BLaER1 (cell line): ENCODE measurements at regions not wholly inside any gene's neighbourhood (a gene's known extent, or its start where the extent isn't known, plus 50 kb on each side); places are given as distances from the start of the nearest gene placed in this dataset.

Experiments used
- H3K27ac ChIP-seq: shearing (Covaris generic); formaldehyde crosslinking; 2 replicates; pipeline ENCODE4 v1.8.1; 2022
- H3K27me3 ChIP-seq: shearing (Covaris generic); formaldehyde crosslinking; 2 replicates; pipeline ENCODE4 v1.8.1; 2022
- H3K36me3 ChIP-seq: shearing (Covaris generic); formaldehyde crosslinking; 2 replicates; pipeline ENCODE4 v1.8.1; 2022
- H3K4me1 ChIP-seq: shearing (Covaris generic); formaldehyde crosslinking; 2 replicates; pipeline ENCODE4 v1.8.1; 2022
- H3K4me2 ChIP-seq: shearing (Covaris generic); formaldehyde crosslinking; 2 replicates; pipeline ENCODE4 v1.8.1; 2022
- H3K4me3 ChIP-seq: shearing (Covaris generic); formaldehyde crosslinking; 2 replicates; pipeline ENCODE4 v1.8.1; 2022
- H3K9ac ChIP-seq: shearing (Covaris generic); formaldehyde crosslinking; 2 replicates; pipeline ENCODE4 v1.8.1; 2022
- H3K9me3 ChIP-seq: shearing (Covaris generic); formaldehyde crosslinking; 2 replicates; pipeline ENCODE4 v1.8.1; 2022
- H4K20me1 ChIP-seq: shearing (Covaris generic); formaldehyde crosslinking; 2 replicates; pipeline ENCODE4 v1.8.1; 2022
- Cebpa-rat ChIP-seq: shearing (Covaris generic); IDR thresholded peaks from 2 replicates; pipeline ENCODE4 v1.8.1; 2022

- no peak for TF ChIP-seq Cebpa-rat
- Histone ChIP-seq H3K9ac (no peak overlapping the region), H3K27me3 (no peaks in the 10 kb centered on the region), H3K36me3 (no peaks in the 10 kb centered on the region), H3K4me3 (no peak overlapping the region), H3K4me1 (peaks cover 12% of the 10 kb centered on the region), H3K9me3 (no peaks in the 10 kb centered on the region), H3K4me2 (no peak overlapping the region), H3K27ac (no peak overlapping the region), H4K20me1 (no peaks in the 10 kb centered on the region)
These were observed 931.4 kb upstream of the ACVR2A start for GRCh38 chr2:146913476-146913875.

GRCh38 chr2:146912536-146912935 is 932.3 kb upstream of the ACVR2A start:
- Histone ChIP-seq H4K20me1 (no peaks in the 10 kb centered on the region), H3K9ac (no peak overlapping the region), H3K27ac (no peak overlapping the region), H3K27me3 (no peaks in the 10 kb centered on the region), H3K4me3 (no peak overlapping the region), H3K4me2 (no peak overlapping the region), H3K36me3 (no peaks in the 10 kb centered on the region), H3K4me1 (peaks cover 5% of the 10 kb centered on the region), H3K9me3 (no peaks in the 10 kb centered on the region)
- no peak for TF ChIP-seq Cebpa-rat

GRCh38 chr2:146908776-146909175 is 936.1 kb upstream of the ACVR2A start:
- no peak overlapping the region for H3K4me3 ChIP-seq

GRCh38 chr2:146898083-146898482 is 946.7 kb upstream of the ACVR2A start:
- no peaks in the 10 kb centered on the region for H4K20me1 ChIP-seq
- H3K4me3 ChIP-seq, result no peak overlapping the region
- no peak overlapping the region for H3K4me2 ChIP-seq
- H3K27ac ChIP-seq, result no peak overlapping the region
- no peaks in the 10 kb centered on the region for H3K9me3 ChIP-seq
- H3K27me3 ChIP-seq, result no peaks in the 10 kb centered on the region
- TF ChIP-seq Cebpa-rat, result no peak
- H3K9ac ChIP-seq, result no peak overlapping the region
- no peaks in the 10 kb centered on the region for H3K4me1 ChIP-seq
- no peaks in the 10 kb centered on the region for H3K36me3 ChIP-seq

More at GRCh38 chr2:146908776-146909175, 936.1 kb upstream of the ACVR2A start:
- no peaks in the 10 kb centered on the region for H3K4me1 ChIP-seq
- no peaks in the 10 kb centered on the region for H3K9me3 ChIP-seq
- H3K4me2 ChIP-seq, result no peak overlapping the region
- no peaks in the 10 kb centered on the region for H3K36me3 ChIP-seq
- no peak overlapping the region for H3K9ac ChIP-seq
- H4K20me1 ChIP-seq, result no peaks in the 10 kb centered on the region
- no peak for TF ChIP-seq Cebpa-rat
- H3K27me3 ChIP-seq, result no peaks in the 10 kb centered on the region
- H3K27ac ChIP-seq, result no peak overlapping the region

- H4K20me1 ChIP-seq, result no peaks in the 10 kb centered on the region
- no peak for TF ChIP-seq Cebpa-rat
- no peak overlapping the region for H3K9ac ChIP-seq
- H3K27ac ChIP-seq, result no peak overlapping the region
- no peak overlapping the region for H3K4me3 ChIP-seq
- H3K4me2 ChIP-seq, result no peak overlapping the region
- H3K4me1 ChIP-seq, result no peaks in the 10 kb centered on the region
- H3K9me3 ChIP-seq, result no peaks in the 10 kb centered on the region
- no peaks in the 10 kb centered on the region for H3K36me3 ChIP-seq
- no peaks in the 10 kb centered on the region for H3K27me3 ChIP-seq
These were observed 950.3 kb upstream of the ACVR2A start for GRCh38 chr2:146894514-146894913.

- Histone ChIP-seq H3K4me3 (no peak overlapping the region), H4K20me1 (no peaks in the 10 kb centered on the region), H3K27ac (no peak overlapping the region), H3K36me3 (no peaks in the 10 kb centered on the region), H3K9ac (no peak overlapping the region), H3K4me1 (no peaks in the 10 kb centered on the region), H3K9me3 (no peaks in the 10 kb centered on the region), H3K27me3 (no peaks in the 10 kb centered on the region), H3K4me2 (no peak overlapping the region)
- no peak for TF ChIP-seq Cebpa-rat
These were observed 951.3 kb upstream of the ACVR2A start for GRCh38 chr2:146893500-146894041.

GRCh38 chr2:146890491-146890890 is 954.3 kb upstream of the ACVR2A start:
- no peak overlapping the region for H3K9ac ChIP-seq
- no peak overlapping the region for H3K4me2 ChIP-seq
- H3K27me3 ChIP-seq, result no peaks in the 10 kb centered on the region
- no peak overlapping the region for H3K27ac ChIP-seq
- no peak for TF ChIP-seq Cebpa-rat
- no peaks in the 10 kb centered on the region for H3K9me3 ChIP-seq
- H3K4me1 ChIP-seq, result no peaks in the 10 kb centered on the region
- no peak overlapping the region for H3K4me3 ChIP-seq
- no peaks in the 10 kb centered on the region for H4K20me1 ChIP-seq
- no peaks in the 10 kb centered on the region for H3K36me3 ChIP-seq

DNA sequence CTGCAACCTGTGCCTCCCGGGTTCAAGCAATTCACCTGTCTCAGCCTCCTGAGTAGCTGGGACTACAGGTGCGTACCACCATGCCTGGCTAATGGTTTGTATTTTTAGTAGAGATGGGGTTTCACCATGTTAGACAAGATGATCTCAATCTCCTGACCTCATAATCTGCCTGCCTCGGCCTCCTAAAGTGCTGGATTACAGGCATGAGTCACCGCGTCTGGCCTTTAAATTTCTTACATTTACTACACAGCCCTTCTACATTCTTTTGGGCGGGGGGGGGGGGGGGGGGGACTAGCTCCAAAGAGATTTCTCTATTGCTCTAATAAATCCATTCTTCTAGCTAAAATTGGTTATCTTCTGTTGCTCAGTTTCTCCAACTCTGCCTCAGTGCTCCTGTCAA is 964.9 kb upstream of the ACVR2A start:
- H3K4me2 ChIP-seq, result no peak overlapping the region
- peaks cover 10% of the 10 kb centered on the region for H3K9me3 ChIP-seq
- no peak for TF ChIP-seq Cebpa-rat
- no peak overlapping the region for H3K4me3 ChIP-seq
- H3K4me1 ChIP-seq, result no peaks in the 10 kb centered on the region
- H3K27ac ChIP-seq, result no peak overlapping the region
- no peaks in the 10 kb centered on the region for H4K20me1 ChIP-seq
- no peaks in the 10 kb centered on the region for H3K27me3 ChIP-seq
- H3K36me3 ChIP-seq, result no peaks in the 10 kb centered on the region
- no peak overlapping the region for H3K9ac ChIP-seq

DNA sequence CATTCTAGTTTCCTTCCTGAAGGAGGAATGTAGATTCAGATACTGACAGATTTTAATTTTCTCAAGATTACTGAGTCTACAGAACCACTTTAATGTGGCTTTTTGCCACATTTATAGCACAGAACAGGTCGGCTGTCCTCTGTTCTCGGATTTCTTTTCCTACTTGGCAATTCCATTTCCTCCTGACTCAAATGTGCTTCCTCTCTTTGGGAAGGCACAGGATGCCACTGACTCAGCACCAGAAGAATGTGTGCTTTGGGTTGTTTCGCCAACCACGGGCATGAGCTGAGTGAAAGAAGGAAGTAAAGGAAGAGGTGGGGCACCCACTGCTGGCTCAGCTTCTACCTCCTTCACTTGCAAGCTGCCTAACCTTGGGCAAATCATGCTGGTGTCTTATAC is 970.6 kb upstream of the ACVR2A start:
- no peak for TF ChIP-seq Cebpa-rat
- Histone ChIP-seq H3K27me3 (no peaks in the 10 kb centered on the region), H3K9me3 (no peaks in the 10 kb centered on the region), H3K4me3 (no peak overlapping the region), H4K20me1 (no peaks in the 10 kb centered on the region), H3K36me3 (no peaks in the 10 kb centered on the region), H3K4me1 (peaks cover 7% of the 10 kb centered on the region; the same call in 1 of the 2 replicates), H3K27ac (no peak overlapping the region), H3K4me2 (peak overlapping the region; percentile 5; the same call in 1 of the 2 replicates), H3K9ac (no peak overlapping the region)

- H3K27ac ChIP-seq, result no peak overlapping the region
These were observed 971.1 kb upstream of the ACVR2A start for GRCh38 chr2:146873646-146874259.

More at GRCh38 chr2:146873646-146874259, 971.1 kb upstream of the ACVR2A start:
- H3K9me3 ChIP-seq, result no peaks in the 10 kb centered on the region
- no peak for TF ChIP-seq Cebpa-rat
- peaks cover 7% of the 10 kb centered on the region; the same call in 1 of the 2 replicates for H3K4me1 ChIP-seq
- no peak overlapping the region for H3K4me2 ChIP-seq
- no peak overlapping the region for H3K9ac ChIP-seq
- H3K36me3 ChIP-seq, result no peaks in the 10 kb centered on the region
- H3K4me3 ChIP-seq, result no peak overlapping the region
- no peaks in the 10 kb centered on the region for H3K27me3 ChIP-seq
- no peaks in the 10 kb centered on the region for H4K20me1 ChIP-seq
